ENCODE measurements at regions not wholly inside any gene's neighbourhood (a gene's known extent, or its start where the extent isn't known, plus 50 kb on each side); places are given as distances from the start of the nearest gene placed in this dataset.

DNA sequence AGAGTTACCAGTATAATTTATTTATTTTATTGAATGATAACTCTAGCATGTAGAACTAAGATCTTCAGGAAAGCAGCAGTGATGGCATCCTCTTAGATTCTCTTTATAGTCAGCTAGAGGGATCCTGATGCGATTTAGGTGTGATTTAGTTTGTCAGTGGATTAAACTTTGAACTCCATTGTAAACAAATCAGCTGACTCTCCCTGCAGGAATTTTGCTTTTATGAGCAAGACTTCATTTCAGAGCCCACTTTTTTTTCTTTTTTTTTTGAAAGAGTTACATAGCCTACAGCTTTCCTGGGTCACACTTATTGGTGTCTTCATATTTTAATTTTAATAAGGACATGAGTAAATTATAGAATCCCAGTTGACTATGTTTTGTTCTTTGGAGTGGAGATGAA, 93.8 kb upstream of the SEMA6A start:
- no peak overlapping the region for H3K4me3 Mint-ChIP-seq
- no peaks in the 10 kb centered on the region for H3K4me1 Mint-ChIP-seq
- no peak overlapping the region for H3K27ac Mint-ChIP-seq
- DNase-seq: no peak
- H3K36me3 Mint-ChIP-seq: no peaks in the 10 kb centered on the region
- H3K27me3 Mint-ChIP-seq: no peaks in the 10 kb centered on the region
- CTCF ChIA-PET: no interaction called here
- no peaks in the 10 kb centered on the region for H3K9me3 Mint-ChIP-seq

DNA sequence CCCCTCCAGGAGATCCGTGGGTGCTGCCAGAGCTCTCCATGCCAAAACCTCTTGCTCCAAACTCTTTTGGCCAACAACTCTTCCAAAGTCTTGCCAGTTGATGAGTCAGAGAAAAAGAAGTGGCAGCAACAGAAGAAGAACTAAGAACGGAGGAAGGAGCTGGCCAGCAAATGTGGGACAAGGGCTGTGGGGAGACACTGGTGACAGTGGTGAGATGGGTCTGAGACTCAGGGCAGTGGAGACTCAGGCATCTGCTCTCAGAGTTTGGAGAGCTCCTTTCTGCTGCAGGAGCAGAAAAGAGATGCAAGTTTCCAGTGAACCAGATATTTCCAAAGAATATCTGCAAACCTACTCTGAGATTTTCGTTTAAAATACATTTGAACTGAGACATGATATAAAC, 92.3 kb upstream of the SEMA6A start:
- CTCF ChIA-PET: no interaction called here

DNA sequence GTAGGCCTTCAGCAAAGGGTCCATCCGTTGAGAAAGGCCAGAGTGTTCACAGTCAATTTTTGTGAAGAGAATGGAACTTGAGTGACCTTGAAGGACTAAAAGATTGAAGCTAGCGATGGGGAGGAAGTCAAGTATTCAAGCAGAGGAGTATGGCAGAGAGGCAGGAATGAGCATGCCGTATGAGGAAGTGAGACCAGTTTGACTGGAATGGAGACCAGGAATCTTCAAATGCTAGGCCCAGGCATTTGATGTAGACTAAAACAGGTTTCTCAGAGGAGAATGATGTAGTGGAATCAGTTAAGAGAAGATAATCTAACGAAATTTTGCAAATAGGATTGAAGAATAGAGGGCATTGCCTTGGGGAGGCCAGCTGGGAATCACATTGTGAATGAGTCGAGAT, 90.4 kb upstream of the SEMA6A start:
- H3K27ac Mint-ChIP-seq: no peak overlapping the region
- H3K9me3 Mint-ChIP-seq: peaks cover 5% of the 10 kb centered on the region
- no peaks in the 10 kb centered on the region for H3K36me3 Mint-ChIP-seq
- H3K4me3 Mint-ChIP-seq: no peak overlapping the region
- no peaks in the 10 kb centered on the region for H3K4me1 Mint-ChIP-seq
- CTCF ChIA-PET: no interaction called here
- DNase-seq: no peak
- no peaks in the 10 kb centered on the region for H3K27me3 Mint-ChIP-seq

More for the DNA sequence above, 92.3 kb upstream of the SEMA6A start:
- Mint-ChIP-seq H3K9me3 (peaks cover 3% of the 10 kb centered on the region), H3K4me3 (no peak overlapping the region), H3K27me3 (no peaks in the 10 kb centered on the region), H3K27ac (no peak overlapping the region), H3K36me3 (no peaks in the 10 kb centered on the region), H3K4me1 (no peaks in the 10 kb centered on the region)
- DNase-seq: no peak

DNA sequence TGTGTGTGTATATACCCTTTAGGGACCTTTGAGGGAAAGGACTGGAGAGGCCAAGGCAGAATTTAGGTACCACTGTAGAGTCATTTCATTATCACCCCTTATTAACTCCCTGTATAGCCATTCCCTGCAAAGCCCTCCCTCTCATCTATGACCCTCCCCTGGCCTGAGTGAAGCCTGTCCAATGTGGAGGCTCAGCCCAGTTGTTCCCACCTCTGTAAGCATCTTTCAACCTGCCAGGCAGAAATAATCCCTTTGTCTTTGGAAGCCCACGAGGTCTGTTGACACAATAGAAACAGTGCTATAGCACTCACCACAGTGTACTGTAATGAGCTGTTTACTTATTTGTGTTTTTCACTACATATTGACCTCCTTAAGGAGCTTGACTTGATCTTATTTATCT, 88.5 kb upstream of the SEMA6A start:
- peaks cover 5% of the 10 kb centered on the region for H3K9me3 Mint-ChIP-seq
- CTCF ChIA-PET: no interaction called here

DNA sequence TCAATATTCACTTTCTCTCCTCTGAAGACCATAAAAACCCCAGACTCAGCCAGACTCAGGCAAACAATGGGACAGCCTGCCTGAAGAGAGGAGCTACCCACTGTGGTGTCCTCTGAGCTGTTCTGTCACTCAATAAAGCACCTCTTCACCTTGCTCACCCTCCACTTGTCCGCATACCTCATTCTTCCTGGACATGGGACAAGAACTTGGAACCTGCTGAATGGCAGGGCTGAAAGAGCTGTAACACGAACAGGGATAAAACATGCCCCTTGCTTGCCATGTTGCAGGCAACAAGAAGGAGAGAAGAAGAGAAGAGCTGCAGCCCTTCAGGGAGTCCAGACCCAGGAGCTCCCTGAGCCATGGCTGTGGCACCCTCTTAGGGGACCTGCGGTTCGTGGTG, 86.8 kb upstream of the SEMA6A start:
- no peak for DNase-seq
- Mint-ChIP-seq H3K27ac (no peak overlapping the region), H3K9me3 (peaks cover 5% of the 10 kb centered on the region), H3K4me3 (no peak overlapping the region), H3K27me3 (no peaks in the 10 kb centered on the region), H3K36me3 (no peaks in the 10 kb centered on the region), H3K4me1 (no peaks in the 10 kb centered on the region)
- CTCF ChIA-PET: no interaction called here

More for the DNA sequence above, 88.5 kb upstream of the SEMA6A start:
- H3K4me1 Mint-ChIP-seq: no peaks in the 10 kb centered on the region
- no peaks in the 10 kb centered on the region for H3K36me3 Mint-ChIP-seq
- DNase-seq: no peak
- H3K4me3 Mint-ChIP-seq: no peak overlapping the region
- H3K27ac Mint-ChIP-seq: no peak overlapping the region
- H3K27me3 Mint-ChIP-seq: no peaks in the 10 kb centered on the region

DNA sequence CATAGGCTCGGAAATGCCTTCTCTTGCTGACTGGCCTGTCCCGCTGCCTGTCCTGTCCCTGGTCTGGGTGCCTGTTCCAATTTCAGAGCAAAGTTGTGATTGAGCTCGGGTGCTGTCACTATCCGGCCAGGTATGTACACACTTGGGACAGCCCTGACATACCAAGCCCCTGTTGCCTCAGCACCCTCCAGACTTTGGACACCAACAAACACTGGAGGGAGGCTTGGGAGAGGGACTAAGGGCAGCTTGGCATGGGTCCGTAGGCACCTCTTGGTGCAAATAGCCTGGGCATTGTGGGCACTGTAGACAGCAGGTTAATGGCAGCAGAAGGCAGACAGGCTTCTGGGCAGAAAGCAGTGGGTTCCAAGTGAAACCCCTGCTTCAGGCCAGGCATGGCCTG, 86.3 kb upstream of the SEMA6A start:
- DNase-seq: no peak
- Mint-ChIP-seq H3K4me1 (no peaks in the 10 kb centered on the region), H3K36me3 (no peaks in the 10 kb centered on the region), H3K9me3 (peaks cover 5% of the 10 kb centered on the region), H3K27ac (no peak overlapping the region), H3K27me3 (no peaks in the 10 kb centered on the region), H3K4me3 (no peak overlapping the region)
- CTCF ChIA-PET: no interaction called here

DNA sequence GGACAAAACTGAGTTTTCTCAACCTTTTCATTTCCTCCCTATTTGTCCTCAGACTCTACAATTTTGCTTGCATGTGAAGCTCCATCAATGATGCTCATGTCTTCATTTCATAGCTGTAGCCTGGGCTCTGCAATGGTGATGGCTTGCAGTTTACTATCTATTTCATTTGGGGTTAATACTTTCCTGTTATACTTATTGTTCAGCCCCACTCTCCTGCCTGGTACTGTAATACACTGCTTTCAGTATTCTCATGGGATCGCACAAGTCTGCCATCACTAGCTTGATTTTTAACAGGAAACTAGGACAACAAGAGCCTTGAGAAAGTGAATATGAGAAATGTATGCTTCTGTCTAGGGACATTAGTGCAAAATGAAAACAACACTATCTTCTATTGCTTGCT, 84.2 kb upstream of the SEMA6A start:
- Mint-ChIP-seq H3K9me3 (peaks cover 5% of the 10 kb centered on the region), H3K27me3 (no peaks in the 10 kb centered on the region), H3K4me3 (no peak overlapping the region), H3K4me1 (no peaks in the 10 kb centered on the region), H3K27ac (no peak overlapping the region), H3K36me3 (no peaks in the 10 kb centered on the region)
- CTCF ChIA-PET: no interaction called here
- no peak for DNase-seq

DNA sequence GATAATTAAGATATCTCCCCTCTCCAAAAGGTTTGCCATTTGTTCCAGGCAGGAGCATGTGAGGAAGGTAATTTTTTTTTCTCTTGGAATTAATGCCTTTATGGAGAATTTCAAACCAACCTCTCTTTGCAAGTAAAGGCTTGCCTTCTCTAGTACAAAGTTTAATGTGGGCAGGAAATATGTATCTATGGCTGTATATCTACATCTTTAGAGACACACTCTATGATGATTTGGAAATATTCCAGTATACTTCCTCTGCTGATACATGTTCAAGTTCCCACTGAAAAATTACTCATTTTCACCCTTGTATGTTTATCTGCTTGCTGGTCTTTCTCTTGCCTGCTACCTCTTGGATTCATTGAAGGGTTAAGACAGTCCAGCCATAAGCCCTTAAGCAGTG, 83.5 kb upstream of the SEMA6A start:
- H3K27ac Mint-ChIP-seq: no peak overlapping the region
- H3K36me3 Mint-ChIP-seq: no peaks in the 10 kb centered on the region
- DNase-seq: no peak
- no peak overlapping the region for H3K4me3 Mint-ChIP-seq
- H3K27me3 Mint-ChIP-seq: no peaks in the 10 kb centered on the region
- H3K9me3 Mint-ChIP-seq: peaks cover 5% of the 10 kb centered on the region
- H3K4me1 Mint-ChIP-seq: no peaks in the 10 kb centered on the region
- CTCF ChIA-PET: no interaction called here

DNA sequence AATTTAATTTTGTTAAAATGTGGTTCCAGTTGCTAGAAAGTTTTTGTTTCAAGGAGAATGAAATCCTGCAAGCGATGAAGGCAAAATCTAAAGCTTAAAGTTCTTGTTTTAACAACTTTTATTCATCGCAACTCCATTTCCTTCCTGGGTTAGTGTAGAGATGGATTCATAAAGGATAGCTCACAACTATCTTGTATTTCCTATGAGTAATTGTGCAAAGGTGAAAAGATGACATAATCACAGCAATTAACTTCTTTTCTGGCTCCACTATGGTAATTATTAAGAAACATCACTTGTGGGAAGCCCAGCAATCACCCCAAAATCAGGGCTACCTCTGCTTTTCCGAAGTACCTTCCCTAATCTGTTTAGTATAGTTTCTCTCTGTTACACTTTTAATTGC, 80.8 kb upstream of the SEMA6A start:
- Mint-ChIP-seq H3K36me3 (no peaks in the 10 kb centered on the region), H3K4me3 (no peak overlapping the region), H3K27ac (no peak overlapping the region), H3K4me1 (no peaks in the 10 kb centered on the region), H3K9me3 (no peaks in the 10 kb centered on the region), H3K27me3 (no peaks in the 10 kb centered on the region)
- CTCF ChIA-PET: no interaction called here
- DNase-seq: no peak

DNA sequence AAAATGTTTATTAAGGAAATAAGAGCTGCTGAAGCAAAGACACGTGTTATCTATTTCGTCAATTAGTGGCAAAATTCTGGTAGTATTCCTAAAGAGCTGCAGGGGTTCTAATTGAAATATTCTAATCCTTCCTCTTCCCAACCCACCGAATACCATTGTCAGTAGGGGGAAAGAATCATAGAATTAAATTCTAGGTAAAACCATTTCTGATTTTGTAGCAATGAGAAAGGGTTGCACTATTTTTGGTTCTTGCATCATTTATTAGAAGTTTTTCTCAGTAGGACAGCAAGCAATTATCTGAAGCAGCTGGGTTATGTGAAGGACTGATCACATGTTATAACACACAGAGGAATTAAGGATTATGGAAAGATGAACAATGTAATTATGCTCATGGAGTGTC, 80.3 kb upstream of the SEMA6A start:
- Mint-ChIP-seq H3K27ac (no peak overlapping the region), H3K27me3 (no peaks in the 10 kb centered on the region), H3K9me3 (no peaks in the 10 kb centered on the region), H3K36me3 (no peaks in the 10 kb centered on the region), H3K4me1 (no peaks in the 10 kb centered on the region), H3K4me3 (no peak overlapping the region)
- DNase-seq: no peak
- CTCF ChIA-PET: no interaction called here

DNA sequence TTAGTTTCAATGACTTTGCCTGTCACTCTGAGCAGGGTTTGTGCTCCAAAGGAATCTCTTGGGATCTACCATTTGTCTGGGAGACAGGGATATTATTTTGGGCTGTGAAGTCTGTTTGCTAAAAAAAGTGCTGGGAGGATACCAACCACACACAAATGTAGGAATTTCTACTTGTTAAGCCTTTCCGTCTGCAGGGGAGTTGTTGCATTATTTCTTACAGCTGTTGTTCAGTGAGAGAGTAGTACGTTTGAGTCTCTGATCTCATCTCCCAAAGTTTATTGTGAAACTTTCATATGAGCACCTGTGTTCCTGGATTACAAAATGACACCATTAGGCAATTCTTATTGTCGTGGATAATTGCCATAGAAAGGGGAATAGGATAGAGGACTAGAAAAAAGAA, 78.3 kb upstream of the SEMA6A start:
- no peaks in the 10 kb centered on the region for H3K36me3 Mint-ChIP-seq
- H3K4me1 Mint-ChIP-seq: no peaks in the 10 kb centered on the region
- CTCF ChIA-PET: interaction anchor here (0.5 kb wide), 1 partner anchor 583 kb away, joined by 3 read pairs; no protein-coding TSS in a partner anchor
- no peak for DNase-seq
- H3K27me3 Mint-ChIP-seq: no peaks in the 10 kb centered on the region
- H3K4me3 Mint-ChIP-seq: no peak overlapping the region
- no peak overlapping the region for H3K27ac Mint-ChIP-seq
- no peaks in the 10 kb centered on the region for H3K9me3 Mint-ChIP-seq

DNA sequence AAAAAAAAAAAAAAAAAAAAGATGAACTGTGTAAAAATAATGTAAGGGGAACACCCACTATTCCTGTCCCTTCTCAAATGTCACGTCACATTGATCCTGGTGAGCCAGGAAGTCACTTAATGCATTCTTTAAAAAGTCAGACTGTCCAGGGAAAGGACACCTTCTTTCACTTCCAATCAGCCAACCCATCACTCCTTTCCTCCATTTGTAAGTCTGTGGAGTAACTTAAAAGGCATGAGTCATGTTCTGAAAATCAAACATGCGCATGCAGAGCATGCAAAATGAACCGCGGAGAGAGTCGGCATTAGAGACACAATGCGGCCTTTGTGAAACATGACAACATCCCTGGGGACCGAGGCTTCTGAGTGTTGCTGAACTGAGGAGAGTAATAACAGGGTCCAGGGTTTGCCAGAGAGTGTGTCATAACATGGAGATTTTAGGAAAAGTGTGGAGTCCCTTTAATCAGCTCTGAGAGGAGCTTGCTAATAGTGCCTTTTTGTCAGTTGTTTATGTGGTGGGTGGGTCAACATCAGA, 77.6 kb upstream of the SEMA6A start:
- no peaks in the 10 kb centered on the region for H3K9me3 Mint-ChIP-seq
- H3K27me3 Mint-ChIP-seq: no peaks in the 10 kb centered on the region
- CTCF ChIA-PET: no interaction called here
- no peaks in the 10 kb centered on the region for H3K36me3 Mint-ChIP-seq
- no peak overlapping the region for H3K4me3 Mint-ChIP-seq
- no peaks in the 10 kb centered on the region for H3K4me1 Mint-ChIP-seq
- no peak overlapping the region for H3K27ac Mint-ChIP-seq
- no peak for DNase-seq

DNA sequence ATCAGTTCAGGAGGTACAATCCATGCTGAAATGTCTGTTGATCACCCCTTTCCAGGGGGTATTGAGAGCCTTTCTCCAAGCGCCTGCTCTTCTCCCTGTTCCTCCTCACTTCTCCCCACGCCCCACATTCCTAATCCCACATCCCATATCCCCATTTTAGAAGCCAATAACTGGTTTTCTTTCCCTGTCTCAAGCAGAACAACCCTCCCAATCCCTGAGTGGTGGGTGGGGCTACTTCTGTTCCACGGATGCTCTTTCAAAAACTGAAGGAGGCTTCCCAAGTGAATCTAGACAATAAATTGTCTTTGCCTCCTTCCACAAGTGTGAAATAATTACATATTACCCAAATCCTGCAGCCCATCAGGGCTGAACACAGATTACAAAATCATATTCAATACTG, 77.0 kb upstream of the SEMA6A start:
- DNase-seq: no peak
- CTCF ChIA-PET: no interaction called here
- Mint-ChIP-seq H3K36me3 (no peaks in the 10 kb centered on the region), H3K4me3 (no peak overlapping the region), H3K27ac (no peak overlapping the region), H3K27me3 (no peaks in the 10 kb centered on the region), H3K4me1 (no peaks in the 10 kb centered on the region), H3K9me3 (no peaks in the 10 kb centered on the region)

DNA sequence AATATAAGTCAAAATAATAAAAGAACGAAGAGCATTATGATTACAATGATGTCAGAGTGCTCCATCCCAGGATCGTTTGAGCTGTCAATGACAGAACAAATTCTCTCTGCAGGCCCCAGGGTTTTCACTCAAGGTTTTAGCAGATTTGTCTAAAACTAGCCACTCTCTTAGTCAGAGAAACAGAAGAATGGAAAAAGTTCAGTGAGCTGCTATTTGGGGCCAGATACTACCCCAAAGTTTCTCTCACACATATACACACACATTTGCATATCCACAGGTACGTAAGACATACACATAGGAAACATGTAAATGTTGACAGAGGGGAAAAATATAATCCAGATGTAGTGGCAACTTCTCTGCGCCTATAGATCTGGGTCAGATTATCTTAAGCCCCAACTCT, 76.3 kb upstream of the SEMA6A start:
- H3K36me3 Mint-ChIP-seq: no peaks in the 10 kb centered on the region
- H3K4me3 Mint-ChIP-seq: no peak overlapping the region
- no peaks in the 10 kb centered on the region for H3K27me3 Mint-ChIP-seq
- H3K9me3 Mint-ChIP-seq: no peaks in the 10 kb centered on the region
- CTCF ChIA-PET: no interaction called here
- H3K27ac Mint-ChIP-seq: no peak overlapping the region
- no peaks in the 10 kb centered on the region for H3K4me1 Mint-ChIP-seq
- DNase-seq: no peak

DNA sequence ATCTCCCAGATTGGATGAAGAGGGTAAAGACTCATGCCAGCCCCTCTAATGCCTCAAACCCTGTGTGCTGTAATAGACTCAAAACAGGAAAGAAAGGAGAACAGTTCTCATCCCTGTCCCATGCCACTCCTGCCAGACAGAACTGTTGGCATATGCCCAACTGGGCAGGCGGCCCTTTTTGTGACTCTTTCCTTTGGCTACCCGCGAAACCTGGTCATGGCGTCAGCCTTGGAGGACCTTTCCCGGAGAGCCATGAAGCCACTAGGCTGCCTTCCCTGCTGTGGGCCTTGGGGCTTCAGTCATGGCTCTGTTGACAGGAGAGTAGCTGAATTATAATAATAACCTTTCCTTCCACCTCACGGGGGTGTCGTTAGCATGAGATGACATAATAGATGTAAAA, 75.9 kb upstream of the SEMA6A start:
- Mint-ChIP-seq H3K4me3 (no peak overlapping the region), H3K36me3 (no peaks in the 10 kb centered on the region), H3K27me3 (no peaks in the 10 kb centered on the region), H3K9me3 (no peaks in the 10 kb centered on the region), H3K27ac (no peak overlapping the region), H3K4me1 (no peaks in the 10 kb centered on the region)
- CTCF ChIA-PET: no interaction called here
- no peak for DNase-seq

DNA sequence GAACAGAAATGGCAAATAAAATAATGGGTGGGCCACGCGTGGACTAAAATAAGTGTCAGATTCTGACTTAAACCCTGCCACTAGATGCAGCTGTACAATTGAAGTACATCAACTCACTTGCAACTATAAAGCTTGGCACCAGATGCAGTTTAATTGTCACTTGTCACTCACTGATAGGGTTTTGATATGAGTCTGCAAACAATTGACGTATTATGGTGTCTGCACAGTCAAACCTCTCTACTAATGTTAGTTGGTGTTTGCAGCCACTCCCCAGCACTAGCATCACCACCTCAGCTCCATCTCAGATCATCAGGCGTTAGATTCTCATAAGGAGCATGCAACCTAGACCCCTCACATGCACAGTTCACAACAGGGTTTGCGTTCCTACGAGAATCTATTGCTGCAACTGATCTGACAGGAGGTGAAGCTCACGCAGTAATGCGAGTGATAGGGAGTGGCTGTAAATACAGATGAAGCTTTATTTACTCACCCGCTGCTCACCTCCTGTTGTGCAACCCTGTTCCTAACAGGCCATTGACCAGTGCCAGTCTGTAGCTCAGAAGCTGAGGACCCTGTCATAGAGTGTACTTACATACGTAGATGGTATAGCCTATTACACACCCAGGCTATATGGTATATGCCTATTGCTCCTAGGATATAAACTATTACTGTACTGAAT, 72.1 kb upstream of the SEMA6A start:
- H3K27ac Mint-ChIP-seq: no peak overlapping the region
- no peaks in the 10 kb centered on the region for H3K9me3 Mint-ChIP-seq
- no peaks in the 10 kb centered on the region for H3K4me1 Mint-ChIP-seq
- CTCF ChIA-PET: no interaction called here
- no peaks in the 10 kb centered on the region for H3K27me3 Mint-ChIP-seq
- no peaks in the 10 kb centered on the region for H3K36me3 Mint-ChIP-seq
- DNase-seq: no peak
- no peak overlapping the region for H3K4me3 Mint-ChIP-seq

Data from activated naive CD4-positive, alpha-beta T cell treated with anti-CD3 and anti-CD28 coated beads, Interleukin-2, amount 10 ng/mL, durations not matched to agents 7 days and 5 days (primary cell).